ENCODE measurements at regions not wholly inside any gene's neighbourhood (a gene's known extent, or its start where the extent isn't known, plus 50 kb on each side); places are given as distances from the start of the nearest gene placed in this dataset.
"Not testable (repeated sequence)": the region's sequence is repeated elsewhere in the genome, so short reads cannot be mapped to it uniquely, and the experiment has no call there.

DNA sequence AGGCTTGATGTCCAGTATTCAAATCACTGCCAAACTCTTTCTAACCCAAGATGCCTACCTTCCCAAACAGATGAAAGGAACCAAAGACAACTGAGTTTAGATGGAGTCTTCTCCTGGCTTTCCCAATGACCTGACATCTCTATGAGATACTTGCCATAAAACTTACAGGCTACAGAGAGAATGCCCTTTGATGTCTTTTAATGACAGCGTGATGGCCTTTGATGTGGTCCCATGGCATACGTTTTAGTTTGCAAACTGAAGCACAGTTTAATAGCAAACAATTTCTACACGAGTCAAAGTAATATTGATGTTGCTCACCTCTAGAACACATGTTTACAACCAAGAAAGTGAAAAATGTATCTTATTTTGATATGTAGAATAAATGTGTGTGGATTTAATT is 73.2 kb downstream of the ZIC4 start:
- H3K4me1 Mint-ChIP-seq, result no peaks in the 10 kb centered on the region
- DNase-seq, result no peak
- H3K4me3 Mint-ChIP-seq, result no peak overlapping the region
- H3K36me3 Mint-ChIP-seq, result no peaks in the 10 kb centered on the region
- no peak overlapping the region for H3K27ac Mint-ChIP-seq
- no peaks in the 10 kb centered on the region for H3K27me3 Mint-ChIP-seq
- CTCF ChIA-PET, result no interaction called here
- no peaks in the 10 kb centered on the region for H3K9me3 Mint-ChIP-seq

DNA sequence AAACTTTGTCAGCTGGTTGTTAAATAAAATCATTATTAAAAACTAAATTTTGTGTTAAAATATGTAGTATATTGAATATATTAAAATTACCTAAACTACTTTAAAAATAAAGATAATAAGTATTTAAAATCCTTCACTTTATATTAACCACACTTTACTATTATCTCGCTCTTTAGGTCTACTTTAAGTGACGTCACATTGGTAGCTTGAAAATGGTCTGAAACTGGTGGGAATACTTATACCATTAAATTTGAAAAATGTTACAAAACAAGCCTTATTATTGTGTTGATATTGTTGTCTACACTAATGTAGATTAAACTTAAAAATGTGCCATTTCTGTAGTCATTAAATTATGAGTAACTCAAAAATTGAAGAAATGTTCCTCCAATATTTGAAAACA is 77.6 kb downstream of the ZIC4 start:
- H3K36me3 Mint-ChIP-seq, result no peaks in the 10 kb centered on the region
- no peak overlapping the region for H3K4me3 Mint-ChIP-seq
- CTCF ChIA-PET, result no interaction called here
- no peak overlapping the region for H3K27ac Mint-ChIP-seq
- no peaks in the 10 kb centered on the region for H3K4me1 Mint-ChIP-seq
- H3K27me3 Mint-ChIP-seq, result no peaks in the 10 kb centered on the region
- no peak for DNase-seq
- no peaks in the 10 kb centered on the region for H3K9me3 Mint-ChIP-seq

DNA sequence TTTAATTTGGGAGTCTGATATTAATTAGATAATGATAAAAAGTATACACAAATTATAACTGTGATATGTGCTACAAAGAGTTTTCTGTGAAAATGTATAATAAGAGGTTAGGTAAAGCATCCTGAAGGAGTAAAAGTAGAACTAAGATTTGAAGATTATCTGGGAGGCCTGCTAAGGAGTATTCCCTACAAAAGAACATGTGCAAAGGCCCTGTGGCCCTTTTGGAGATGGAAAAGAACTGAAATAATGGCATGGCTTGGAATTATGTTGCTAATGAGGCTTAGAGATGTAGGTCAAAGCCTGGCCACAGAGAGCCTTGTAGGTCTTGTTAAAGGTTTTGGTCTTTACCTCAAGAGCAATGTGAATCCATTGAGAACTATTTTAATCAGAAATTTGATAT is 82.0 kb downstream of the ZIC4 start:
- Mint-ChIP-seq H3K36me3 (no peaks in the 10 kb centered on the region), H3K4me1 (no peaks in the 10 kb centered on the region), H3K4me3 (no peak overlapping the region), H3K27me3 (no peaks in the 10 kb centered on the region), H3K27ac (no peak overlapping the region), H3K9me3 (peaks cover 3% of the 10 kb centered on the region)
- DNase-seq, result no peak
- CTCF ChIA-PET, result no interaction called here

DNA sequence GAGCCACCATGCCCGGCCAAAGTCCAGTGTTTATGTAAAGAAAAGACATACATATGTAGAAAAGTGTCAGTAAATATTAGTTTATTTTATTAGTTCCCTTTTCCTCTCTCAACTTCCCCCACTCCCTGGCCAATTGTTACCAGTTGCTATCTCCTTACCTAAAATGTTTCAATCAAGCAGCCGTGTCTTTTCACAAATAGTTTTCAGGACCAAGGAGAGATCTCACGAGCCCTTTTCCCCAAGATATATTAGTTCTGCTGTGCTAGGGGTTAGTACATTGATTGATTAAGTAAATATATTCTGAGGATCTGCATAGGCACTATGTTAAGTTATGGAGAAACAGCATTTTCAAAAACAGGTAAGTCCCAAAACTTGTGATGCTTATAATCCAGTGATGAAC is 87.4 kb downstream of the ZIC4 start:
- Mint-ChIP-seq H3K27me3 (no peaks in the 10 kb centered on the region), H3K4me3 (no peak overlapping the region), H3K9me3 (peaks cover 5% of the 10 kb centered on the region), H3K4me1 (no peaks in the 10 kb centered on the region), H3K27ac (no peak overlapping the region), H3K36me3 (no peaks in the 10 kb centered on the region)
- DNase-seq, result no peak
- CTCF ChIA-PET, result no interaction called here

DNA sequence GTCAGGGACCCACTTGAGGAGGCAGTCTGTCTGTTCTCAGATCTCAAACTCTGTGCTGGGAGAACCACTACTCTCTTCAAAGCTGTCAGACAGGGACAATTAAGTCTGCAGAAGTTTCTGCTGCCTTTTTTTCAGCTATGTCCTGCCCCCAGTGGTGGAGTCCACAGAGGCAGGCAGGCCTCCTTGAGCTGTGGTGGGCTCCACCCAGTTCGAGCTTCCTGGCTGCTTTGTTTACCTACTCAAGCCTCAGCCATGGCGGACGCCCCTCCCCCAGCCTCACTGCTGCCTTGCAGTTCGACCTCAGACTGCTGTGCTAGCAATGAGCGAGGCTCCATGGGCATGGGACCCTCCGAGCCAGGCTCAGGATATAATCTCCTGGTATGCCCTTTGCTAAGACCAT is 89.3 kb downstream of the ZIC4 start:
- CTCF ChIA-PET, H3K4me1 Mint-ChIP-seq, H3K4me3 Mint-ChIP-seq, H3K27ac Mint-ChIP-seq, H3K9me3 Mint-ChIP-seq, H3K27me3 Mint-ChIP-seq, DNase-seq, H3K36me3 Mint-ChIP-seq: not testable (repeated sequence)

DNA sequence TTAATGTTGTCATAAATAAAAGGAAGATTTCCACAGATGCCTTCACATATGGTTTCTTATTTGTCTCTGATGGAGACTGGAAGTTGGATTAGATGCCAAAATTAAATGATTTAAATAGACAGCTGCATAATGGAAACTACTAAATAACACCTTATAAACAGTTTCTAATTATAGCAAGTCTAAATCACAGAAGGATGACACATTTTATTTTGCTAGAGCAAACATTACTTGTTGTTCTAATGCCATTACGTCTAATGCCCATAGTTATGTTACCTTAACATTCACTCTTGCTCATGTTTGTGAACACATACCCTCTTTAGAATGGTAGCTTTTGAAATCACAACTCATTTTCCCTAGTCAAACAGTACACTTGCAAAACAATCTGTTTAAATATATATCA is 92.8 kb downstream of the ZIC4 start:
- CTCF ChIA-PET, result no interaction called here
- H3K9me3 Mint-ChIP-seq, result no peaks in the 10 kb centered on the region
- no peak for DNase-seq
- no peaks in the 10 kb centered on the region for H3K27me3 Mint-ChIP-seq
- no peaks in the 10 kb centered on the region for H3K36me3 Mint-ChIP-seq
- no peaks in the 10 kb centered on the region for H3K4me1 Mint-ChIP-seq
- H3K27ac Mint-ChIP-seq, result no peak overlapping the region
- H3K4me3 Mint-ChIP-seq, result no peak overlapping the region

DNA sequence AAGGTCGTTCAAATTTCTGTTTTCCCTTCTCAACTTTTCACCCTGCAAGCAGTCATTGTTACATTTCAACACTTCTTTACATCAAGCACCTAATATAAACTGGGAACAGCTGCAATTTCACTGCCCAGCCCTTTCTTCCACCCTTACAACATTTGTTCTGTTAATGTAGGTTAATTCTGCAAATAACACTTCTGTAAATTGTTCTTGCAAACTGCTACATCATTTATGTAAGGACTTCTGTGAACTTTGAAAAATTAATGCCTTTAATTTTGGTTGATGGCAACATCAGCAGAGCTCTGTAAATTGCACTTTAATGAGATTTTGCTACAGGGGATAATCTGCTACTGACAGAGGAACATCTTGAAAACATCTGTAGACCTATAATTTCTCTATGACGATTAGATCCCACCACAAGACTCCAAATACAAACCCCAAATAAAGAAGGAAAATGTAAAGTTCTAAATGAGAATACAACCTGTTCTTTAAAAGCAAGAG is 93.5 kb downstream of the ZIC4 start:
- DNase-seq, result no peak
- CTCF ChIA-PET, result no interaction called here

DNA sequence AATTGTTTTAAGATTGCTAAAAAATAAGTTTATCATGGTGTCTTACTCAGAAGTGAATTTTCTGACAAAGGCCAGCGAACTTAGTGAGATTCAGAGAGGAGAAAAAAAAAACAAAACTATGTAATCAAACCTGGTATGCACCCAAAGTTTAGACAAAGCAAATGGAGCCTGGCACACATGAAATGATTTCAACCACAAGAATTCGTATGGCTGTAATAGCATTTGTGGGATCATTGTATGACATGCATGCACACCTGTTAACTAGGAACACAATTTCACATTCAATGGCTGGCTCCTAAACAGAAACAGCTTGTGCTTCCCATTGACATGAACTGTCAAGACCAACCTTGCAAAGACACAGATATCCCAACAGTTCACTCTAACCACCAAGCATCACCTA is 94.6 kb downstream of the ZIC4 start:
- no peak overlapping the region for H3K4me3 Mint-ChIP-seq
- no peak for DNase-seq
- no peak overlapping the region for H3K27ac Mint-ChIP-seq
- H3K4me1 Mint-ChIP-seq, result no peaks in the 10 kb centered on the region
- H3K9me3 Mint-ChIP-seq, result no peaks in the 10 kb centered on the region
- no peaks in the 10 kb centered on the region for H3K36me3 Mint-ChIP-seq
- no peaks in the 10 kb centered on the region for H3K27me3 Mint-ChIP-seq
- CTCF ChIA-PET, result no interaction called here

More for the DNA sequence above, 93.5 kb downstream of the ZIC4 start:
- H3K4me1 Mint-ChIP-seq, result no peaks in the 10 kb centered on the region
- H3K4me3 Mint-ChIP-seq, result no peak overlapping the region
- H3K9me3 Mint-ChIP-seq, result no peaks in the 10 kb centered on the region
- no peaks in the 10 kb centered on the region for H3K36me3 Mint-ChIP-seq
- no peaks in the 10 kb centered on the region for H3K27me3 Mint-ChIP-seq
- no peak overlapping the region for H3K27ac Mint-ChIP-seq

DNA sequence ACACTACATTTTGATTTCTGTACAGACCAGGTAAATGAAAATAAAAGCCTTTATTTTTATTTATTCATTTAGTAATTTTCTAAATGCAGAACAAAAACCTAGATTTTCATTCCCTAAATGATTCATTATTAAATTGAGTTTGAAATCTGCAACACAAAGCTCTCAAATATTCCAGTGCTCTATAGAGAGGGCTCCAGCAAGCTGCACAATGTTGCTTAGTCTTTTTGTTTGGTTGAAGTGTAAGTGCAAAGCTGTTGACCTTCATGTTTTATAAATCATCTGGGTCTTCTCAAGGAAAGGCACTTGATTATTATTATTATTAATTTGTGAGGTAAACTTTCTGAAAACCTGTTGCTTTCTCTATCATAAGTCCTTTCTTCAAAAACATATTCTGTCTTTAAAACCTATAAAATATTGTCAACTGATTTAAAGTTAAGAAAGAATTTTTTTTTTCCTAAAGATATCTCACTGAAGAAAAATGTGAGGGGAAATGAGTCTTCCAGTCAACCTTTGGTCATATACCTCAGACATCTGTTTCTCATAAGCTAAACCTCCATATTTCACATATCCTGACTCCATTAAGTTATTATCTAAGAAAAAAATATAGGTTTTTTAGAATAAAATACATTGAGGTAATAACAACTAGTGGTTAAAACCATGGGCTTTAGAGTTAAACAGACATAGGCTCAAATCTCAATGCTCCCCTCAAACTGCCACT is 100.7 kb downstream of the ZIC4 start:
- CTCF ChIA-PET, result no interaction called here
- no peaks in the 10 kb centered on the region for H3K4me1 Mint-ChIP-seq

DNA sequence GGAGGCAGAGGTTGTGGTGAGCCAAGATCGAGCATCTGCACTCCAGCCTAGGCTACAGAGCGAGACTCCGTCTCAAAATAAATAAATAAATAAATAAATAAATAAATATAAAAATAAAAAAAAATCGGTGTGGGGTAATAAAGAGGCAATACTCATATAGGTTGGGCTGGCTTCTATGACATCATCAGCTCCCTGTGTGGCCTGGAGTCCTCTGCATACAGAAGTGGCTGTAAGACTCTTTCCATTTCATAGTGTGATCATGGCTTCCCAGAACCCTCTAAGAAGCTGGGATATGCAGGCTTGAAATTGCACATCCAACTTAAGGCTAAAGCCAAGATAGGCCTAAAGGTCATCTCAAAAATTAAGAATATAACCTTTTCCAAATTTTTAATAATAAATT is 101.6 kb downstream of the ZIC4 start:
- Mint-ChIP-seq H3K4me3 (no peak overlapping the region), H3K36me3 (no peaks in the 10 kb centered on the region), H3K27me3 (no peaks in the 10 kb centered on the region), H3K9me3 (peaks cover 1% of the 10 kb centered on the region), H3K4me1 (no peaks in the 10 kb centered on the region), H3K27ac (no peak overlapping the region)
- CTCF ChIA-PET, result no interaction called here
- DNase-seq, result no peak

More for the DNA sequence above, 100.7 kb downstream of the ZIC4 start:
- Mint-ChIP-seq H3K4me3 (no peak overlapping the region), H3K27ac (no peak overlapping the region), H3K9me3 (peaks cover 1% of the 10 kb centered on the region), H3K36me3 (no peaks in the 10 kb centered on the region), H3K27me3 (no peaks in the 10 kb centered on the region)
- DNase-seq, result no peak

DNA sequence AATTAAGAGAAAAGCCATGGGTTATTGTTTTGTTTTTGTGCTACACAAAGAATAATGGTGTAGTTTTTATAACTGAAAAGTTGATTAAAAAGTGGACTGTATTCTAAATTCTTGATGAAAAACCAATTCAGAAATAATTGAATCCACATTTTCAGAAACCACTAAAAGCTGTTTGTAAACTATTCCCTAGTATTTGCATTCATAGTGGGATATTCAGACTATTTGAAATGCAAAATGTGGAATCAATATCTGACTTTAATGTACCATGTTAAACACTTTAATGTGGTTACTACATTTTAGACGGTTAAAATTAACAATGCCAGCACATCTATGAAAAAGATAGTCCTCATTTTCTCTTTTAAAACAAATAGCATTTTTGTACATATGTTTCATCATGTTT is 104.6 kb downstream of the ZIC4 start:
- CTCF ChIA-PET, result no interaction called here
- no peak for DNase-seq
- Mint-ChIP-seq H3K9me3 (peaks cover 1% of the 10 kb centered on the region), H3K36me3 (no peaks in the 10 kb centered on the region), H3K27ac (no peak overlapping the region), H3K4me3 (no peak overlapping the region), H3K4me1 (no peaks in the 10 kb centered on the region), H3K27me3 (no peaks in the 10 kb centered on the region)

DNA sequence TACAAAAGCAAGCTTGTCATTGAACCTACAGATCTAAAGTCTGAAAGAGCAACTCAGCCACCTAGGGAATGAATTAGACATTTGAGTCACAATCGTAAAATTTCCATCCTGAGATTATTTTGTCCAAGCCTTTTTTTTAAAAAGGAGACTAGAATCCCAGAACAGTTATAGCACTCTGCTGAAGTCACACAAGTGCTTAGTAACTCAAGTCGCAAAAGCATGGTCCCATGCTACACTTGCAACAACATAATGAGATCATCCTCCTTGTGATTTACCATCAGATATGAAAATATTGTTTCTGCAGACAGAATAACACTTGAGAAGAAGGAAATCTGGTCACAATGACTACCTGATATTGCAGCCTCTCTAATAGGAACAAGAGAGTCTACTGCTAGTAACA is 106.7 kb downstream of the ZIC4 start:
- no peak for DNase-seq
- no peaks in the 10 kb centered on the region for H3K27me3 Mint-ChIP-seq
- no peak overlapping the region for H3K4me3 Mint-ChIP-seq
- H3K27ac Mint-ChIP-seq, result no peak overlapping the region
- no peaks in the 10 kb centered on the region for H3K4me1 Mint-ChIP-seq
- H3K9me3 Mint-ChIP-seq, result peaks cover 1% of the 10 kb centered on the region
- H3K36me3 Mint-ChIP-seq, result no peaks in the 10 kb centered on the region
- CTCF ChIA-PET, result no interaction called here

DNA sequence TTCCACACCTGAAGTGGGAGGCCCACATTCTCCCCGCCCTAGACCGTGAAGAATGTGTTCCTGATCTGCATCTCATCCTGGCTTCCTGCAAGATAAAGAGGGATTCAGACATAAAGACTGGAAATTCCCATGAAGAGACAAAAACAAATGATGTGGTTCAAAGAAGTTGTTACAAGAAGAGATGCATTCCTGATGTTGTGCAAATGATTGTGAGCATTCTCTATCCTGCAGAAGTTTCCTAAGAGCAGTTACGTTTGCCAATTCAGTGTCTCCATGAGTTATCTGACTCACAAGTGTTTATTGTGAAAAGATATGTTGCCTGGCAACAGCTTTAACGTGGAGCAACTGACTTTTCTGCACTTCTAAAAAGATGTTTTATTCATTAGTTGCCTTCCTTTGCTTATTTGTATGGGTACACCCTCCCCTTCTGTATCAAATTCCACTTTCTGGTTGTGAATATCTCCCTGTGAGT is 107.8 kb downstream of the ZIC4 start:
- no peaks in the 10 kb centered on the region for H3K27me3 Mint-ChIP-seq
- H3K36me3 Mint-ChIP-seq, result no peaks in the 10 kb centered on the region
- no peak overlapping the region for H3K27ac Mint-ChIP-seq
- no peaks in the 10 kb centered on the region for H3K4me1 Mint-ChIP-seq
- no peaks in the 10 kb centered on the region for H3K9me3 Mint-ChIP-seq
- DNase-seq, result no peak
- CTCF ChIA-PET, result no interaction called here
- H3K4me3 Mint-ChIP-seq, result no peak overlapping the region

DNA sequence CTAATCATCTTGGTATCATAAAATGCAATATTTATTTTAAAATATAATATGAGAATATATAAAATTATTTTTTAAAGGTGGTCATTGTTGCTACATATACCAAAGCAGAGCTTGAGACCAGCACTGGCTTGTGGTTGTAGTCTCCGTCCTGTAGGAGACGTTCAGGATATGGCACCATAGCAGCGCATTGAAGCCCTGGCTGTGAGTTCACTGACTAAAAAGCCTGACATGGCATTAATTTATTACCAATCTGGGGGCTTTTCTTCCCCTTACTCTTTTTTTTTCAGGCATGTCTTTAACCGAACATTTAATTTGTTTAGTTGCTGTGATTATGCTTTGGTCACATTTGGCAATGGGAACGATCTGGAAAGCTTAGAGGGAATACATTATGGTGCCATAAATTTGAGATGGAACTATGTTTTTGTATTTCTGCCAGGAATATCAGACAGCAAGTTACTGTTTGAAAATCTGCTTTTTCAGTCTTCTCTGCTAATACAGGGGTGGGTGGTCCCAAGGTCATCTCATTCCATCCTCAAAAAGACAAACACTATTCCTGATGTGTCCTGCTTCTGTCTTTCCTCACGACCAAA is 108.5 kb downstream of the ZIC4 start:
- H3K27me3 Mint-ChIP-seq, result no peaks in the 10 kb centered on the region
- CTCF ChIA-PET, result no interaction called here
- DNase-seq, result no peak
- no peaks in the 10 kb centered on the region for H3K36me3 Mint-ChIP-seq
- no peaks in the 10 kb centered on the region for H3K4me1 Mint-ChIP-seq
- H3K9me3 Mint-ChIP-seq, result no peaks in the 10 kb centered on the region
- H3K27ac Mint-ChIP-seq, result no peak overlapping the region
- no peak overlapping the region for H3K4me3 Mint-ChIP-seq

DNA sequence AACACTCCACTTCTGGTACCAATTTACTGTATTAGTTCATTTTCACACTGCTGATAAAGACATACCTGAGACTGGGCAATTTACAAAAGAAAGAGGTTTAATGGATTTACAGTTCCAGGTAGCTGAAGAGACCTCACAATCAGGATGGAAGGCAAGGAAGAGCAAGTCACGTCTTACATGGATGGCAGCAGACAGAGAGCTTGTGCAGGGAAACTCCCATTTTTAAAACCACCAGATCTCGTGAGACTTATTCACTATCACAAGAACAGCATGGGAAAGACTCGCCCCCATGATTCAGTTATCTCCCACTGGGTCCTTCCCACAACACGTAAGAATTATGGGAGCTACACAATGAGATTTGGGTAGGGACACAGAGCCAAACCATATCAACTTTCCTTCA is 119.0 kb downstream of the ZIC4 start:
- DNase-seq, H3K36me3 Mint-ChIP-seq, H3K4me3 Mint-ChIP-seq, H3K9me3 Mint-ChIP-seq, H3K27ac Mint-ChIP-seq, CTCF ChIA-PET, H3K4me1 Mint-ChIP-seq, H3K27me3 Mint-ChIP-seq: not testable (repeated sequence)

Data from activated naive CD4-positive, alpha-beta T cell treated with anti-CD3 and anti-CD28 coated beads, Interleukin-2, amount 10 ng/mL, durations not matched to agents 7 days and 5 days (primary cell).